ENCODE measurements at regions not wholly inside any gene's neighbourhood (a gene's known extent, or its start where the extent isn't known, plus 50 kb on each side); places are given as distances from the start of the nearest gene placed in this dataset.
A peak's percentile ranks its signal among the peaks of the same experiment; 100 is the strongest.

GRCh38 chr1:173118404-173118803 lies 67.7 kb upstream of the TNFSF18 start:
- H3K27ac Mint-ChIP-seq: no peak overlapping the region
- H3K4me1 Mint-ChIP-seq (ENCODE audit: low read depth): peaks cover 39% of the 10 kb centered on the region
- no peaks in the 10 kb centered on the region; the same call in 1 of the 2 replicates for H3K36me3 Mint-ChIP-seq (ENCODE audit: low read depth)
- no peak for DNase-seq
- H3K27me3 Mint-ChIP-seq (ENCODE audit: insufficient read depth): no peaks in the 10 kb centered on the region; the same call in 1 of the 2 replicates
- no peak for TF ChIP-seq CTCF (IDR thresholded peaks at IDR 0.05)
- no peaks in the 10 kb centered on the region for H3K9me3 Mint-ChIP-seq
- H3K4me3 Mint-ChIP-seq: no peak overlapping the region

- no peak overlapping the region for H3K27ac Mint-ChIP-seq
- H3K4me1 Mint-ChIP-seq (ENCODE audit: low read depth): peaks cover 39% of the 10 kb centered on the region
- H3K36me3 Mint-ChIP-seq (ENCODE audit: low read depth): no peaks in the 10 kb centered on the region; the same call in 1 of the 2 replicates
- no peak for TF ChIP-seq CTCF (IDR thresholded peaks at IDR 0.05)
- no peaks in the 10 kb centered on the region; the same call in 1 of the 2 replicates for H3K27me3 Mint-ChIP-seq (ENCODE audit: insufficient read depth)
- H3K4me3 Mint-ChIP-seq: no peak overlapping the region
- no peak for DNase-seq
- no peaks in the 10 kb centered on the region for H3K9me3 Mint-ChIP-seq
These were observed 67.0 kb upstream of the TNFSF18 start for GRCh38 chr1:173117761-173118160.

GRCh38 chr1:173117108-173117633 lies 66.4 kb upstream of the TNFSF18 start:
- H3K4me3 Mint-ChIP-seq: no peak overlapping the region
- peaks cover 39% of the 10 kb centered on the region for H3K4me1 Mint-ChIP-seq (ENCODE audit: low read depth)
- no peak for TF ChIP-seq CTCF (IDR thresholded peaks at IDR 0.05)
- no peak for DNase-seq
- no peaks in the 10 kb centered on the region; the same call in 1 of the 2 replicates for H3K27me3 Mint-ChIP-seq (ENCODE audit: insufficient read depth)
- H3K27ac Mint-ChIP-seq: no peak overlapping the region
- H3K36me3 Mint-ChIP-seq (ENCODE audit: low read depth): no peaks in the 10 kb centered on the region; the same call in 1 of the 2 replicates
- H3K9me3 Mint-ChIP-seq: no peaks in the 10 kb centered on the region

- TF ChIP-seq CTCF (IDR thresholded peaks at IDR 0.05): no peak
- H3K9me3 Mint-ChIP-seq: no peaks in the 10 kb centered on the region
- H3K27me3 Mint-ChIP-seq (ENCODE audit: insufficient read depth): no peaks in the 10 kb centered on the region
- no peak overlapping the region for H3K27ac Mint-ChIP-seq
- H3K36me3 Mint-ChIP-seq (ENCODE audit: low read depth): peaks cover 5% of the 10 kb centered on the region; the same call in 1 of the 2 replicates
- H3K4me3 Mint-ChIP-seq: no peak overlapping the region
- peaks cover 31% of the 10 kb centered on the region for H3K4me1 Mint-ChIP-seq (ENCODE audit: low read depth)
- DNase-seq: no peak
These were observed 63.6 kb upstream of the TNFSF18 start for GRCh38 chr1:173114346-173114745.

- Mint-ChIP-seq H3K27me3 (ENCODE audit: insufficient read depth) (no peaks in the 10 kb centered on the region), H3K27ac (peak overlapping the region; percentile 78), H3K4me3 (peak overlapping the region; percentile 16), H3K4me1 (ENCODE audit: low read depth) (peaks cover 31% of the 10 kb centered on the region), H3K9me3 (peaks cover 5% of the 10 kb centered on the region), H3K36me3 (ENCODE audit: low read depth) (peaks cover 11% of the 10 kb centered on the region)
- peak; percentile 61 for DNase-seq
- no peak for TF ChIP-seq CTCF (IDR thresholded peaks at IDR 0.05)
These were observed 62.4 kb upstream of the TNFSF18 start for GRCh38 chr1:173113015-173113741.

Data from HFFc6 (cell line).